ENCODE measurements at regions not wholly inside any gene's neighbourhood (a gene's known extent, or its start where the extent isn't known, plus 50 kb on each side); places are given as distances from the start of the nearest gene placed in this dataset.

- Histone ChIP-seq H3K27ac (ENCODE audit: low read depth, low read length, poor library complexity, severe bottlenecking) (no peak overlapping the region), H3K27me3 (replicated peaks; ENCODE audit: insufficient read depth, low read depth, low read length, poor library complexity) (no peaks in the 10 kb centered on the region), H3K4me1 (ENCODE audit: insufficient read depth, low read length, poor library complexity, severe bottlenecking) (no peaks in the 10 kb centered on the region), H3K4me3 (ENCODE audit: low read depth, low read length, poor library complexity, severe bottlenecking) (no peak overlapping the region), H3K9me3 (ENCODE audit: low read depth, low read length, poor library complexity, severe bottlenecking) (no peaks in the 10 kb centered on the region), H3K36me3 (ENCODE audit: insufficient read depth, low read length, poor library complexity, severe bottlenecking) (no peaks in the 10 kb centered on the region)
- DNase-seq (ENCODE audit: low spot score): no peak
- CTCF ChIA-PET: no interaction called here
- no TSS peak for BruUV-seq (replicated peaks)
- intact Hi-C loops (cut with micrococcal nuclease; ENCODE audit: unreplicated experiment): no loop called here
- POLR2A ChIA-PET (ENCODE audit: low non-redundant PET): no interaction called here
- TF ChIP-seq CTCF (conservative IDR thresholded peaks at IDR 0.05; ENCODE audit: low read depth, low read length) (no peak), EZH2 (IDR thresholded peaks at IDR 0.05; ENCODE audit: borderline replicate concordance, low read depth, low read length, poor library complexity, severe bottlenecking) (no peak)
Observed at GRCh38 chr4:84243685-84244084, 255.4 kb downstream of the NKX6-1 start.

GRCh38 chr4:84239278-84239845 lies 259.7 kb downstream of the NKX6-1 start:
- Histone ChIP-seq H3K36me3 (ENCODE audit: insufficient read depth, low read length, poor library complexity, severe bottlenecking) (no peaks in the 10 kb centered on the region), H3K9me3 (ENCODE audit: low read depth, low read length, poor library complexity, severe bottlenecking) (no peaks in the 10 kb centered on the region), H3K4me3 (ENCODE audit: low read depth, low read length, poor library complexity, severe bottlenecking) (no peak overlapping the region), H3K4me1 (ENCODE audit: insufficient read depth, low read length, poor library complexity, severe bottlenecking) (no peaks in the 10 kb centered on the region), H3K27ac (ENCODE audit: low read depth, low read length, poor library complexity, severe bottlenecking) (no peak overlapping the region), H3K27me3 (replicated peaks; ENCODE audit: insufficient read depth, low read depth, low read length, poor library complexity) (no peaks in the 10 kb centered on the region)
- intact Hi-C loops (cut with micrococcal nuclease; ENCODE audit: unreplicated experiment): no loop called here
- TF ChIP-seq EZH2 (IDR thresholded peaks at IDR 0.05; ENCODE audit: borderline replicate concordance, low read depth, low read length, poor library complexity, severe bottlenecking) (no peak), CTCF (conservative IDR thresholded peaks at IDR 0.05; ENCODE audit: low read depth, low read length) (no peak)
- ChIA-PET CTCF (interaction anchor here (0.6 kb wide), 2 partner anchors 254 to 264 kb away, joined by 3 to 8 read pairs; no protein-coding TSS in a partner anchor), POLR2A (ENCODE audit: low non-redundant PET) (no interaction called here)
- no peak for DNase-seq (ENCODE audit: low spot score)
- no TSS peak for BruUV-seq (replicated peaks)

GRCh38 chr4:84238247-84239090 lies 260.6 kb downstream of the NKX6-1 start:
- Histone ChIP-seq H3K27me3 (replicated peaks; ENCODE audit: insufficient read depth, low read depth, low read length, poor library complexity) (no peaks in the 10 kb centered on the region), H3K27ac (ENCODE audit: low read depth, low read length, poor library complexity, severe bottlenecking) (no peak overlapping the region), H3K9me3 (ENCODE audit: low read depth, low read length, poor library complexity, severe bottlenecking) (no peaks in the 10 kb centered on the region), H3K4me3 (ENCODE audit: low read depth, low read length, poor library complexity, severe bottlenecking) (no peak overlapping the region), H3K4me1 (ENCODE audit: insufficient read depth, low read length, poor library complexity, severe bottlenecking) (no peaks in the 10 kb centered on the region), H3K36me3 (ENCODE audit: insufficient read depth, low read length, poor library complexity, severe bottlenecking) (no peaks in the 10 kb centered on the region)
- CTCF ChIA-PET: interaction anchor here (0.6 kb wide), 1 partner anchor 255 kb away, joined by 8 read pairs; no protein-coding TSS in a partner anchor
- peak; percentile 7 for DNase-seq (ENCODE audit: low spot score)
- intact Hi-C loops (cut with micrococcal nuclease; ENCODE audit: unreplicated experiment): no loop called here
- POLR2A ChIA-PET (ENCODE audit: low non-redundant PET): no interaction called here
- TF ChIP-seq EZH2 (IDR thresholded peaks at IDR 0.05; ENCODE audit: borderline replicate concordance, low read depth, low read length, poor library complexity, severe bottlenecking) (no peak), CTCF (conservative IDR thresholded peaks at IDR 0.05; ENCODE audit: low read depth, low read length) (no peak)
- no TSS peak for BruUV-seq (replicated peaks)
